ENCODE measurements at regions not wholly inside any gene's neighbourhood (a gene's known extent, or its start where the extent isn't known, plus 50 kb on each side); places are given as distances from the start of the nearest gene placed in this dataset.

DNA sequence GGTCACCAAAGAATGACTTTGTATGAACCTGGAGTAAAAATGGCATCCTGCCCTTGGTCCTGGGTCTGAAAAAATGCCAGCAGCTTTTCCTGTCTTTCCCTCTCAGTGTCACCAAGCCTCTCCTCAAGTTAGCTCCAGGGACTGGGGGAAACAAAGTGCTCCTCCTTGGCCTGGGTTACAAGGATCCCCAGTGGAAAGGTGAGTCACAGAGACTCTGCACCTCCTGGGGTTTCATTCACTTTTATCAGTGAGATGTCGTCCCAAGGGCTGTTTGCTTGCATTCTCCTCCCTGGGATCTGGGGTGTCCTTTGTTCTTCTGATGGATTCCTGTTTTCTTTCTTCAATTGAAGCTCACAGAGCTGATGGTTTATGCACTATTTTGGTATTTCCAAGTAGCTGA lies 93.2 kb upstream of the CSNK1A1L start:
- TF ChIP-seq, protein P1, sequence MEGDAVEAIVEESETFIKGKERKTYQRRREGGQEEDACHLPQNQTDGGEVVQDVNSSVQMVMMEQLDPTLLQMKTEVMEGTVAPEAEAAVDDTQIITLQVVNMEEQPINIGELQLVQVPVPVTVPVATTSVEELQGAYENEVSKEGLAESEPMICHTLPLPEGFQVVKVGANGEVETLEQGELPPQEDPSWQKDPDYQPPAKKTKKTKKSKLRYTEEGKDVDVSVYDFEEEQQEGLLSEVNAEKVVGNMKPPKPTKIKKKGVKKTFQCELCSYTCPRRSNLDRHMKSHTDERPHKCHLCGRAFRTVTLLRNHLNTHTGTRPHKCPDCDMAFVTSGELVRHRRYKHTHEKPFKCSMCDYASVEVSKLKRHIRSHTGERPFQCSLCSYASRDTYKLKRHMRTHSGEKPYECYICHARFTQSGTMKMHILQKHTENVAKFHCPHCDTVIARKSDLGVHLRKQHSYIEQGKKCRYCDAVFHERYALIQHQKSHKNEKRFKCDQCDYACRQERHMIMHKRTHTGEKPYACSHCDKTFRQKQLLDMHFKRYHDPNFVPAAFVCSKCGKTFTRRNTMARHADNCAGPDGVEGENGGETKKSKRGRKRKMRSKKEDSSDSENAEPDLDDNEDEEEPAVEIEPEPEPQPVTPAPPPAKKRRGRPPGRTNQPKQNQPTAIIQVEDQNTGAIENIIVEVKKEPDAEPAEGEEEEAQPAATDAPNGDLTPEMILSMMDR (IDR thresholded peaks at IDR 0.05): no peak
- TF ChIP-seq POLR2A (IDR thresholded peaks at IDR 0.05) (no peak), POLR2AphosphoS5 (IDR thresholded peaks at IDR 0.05) (no peak)
